Activated CD4-positive, alpha-beta T cell treated with anti-CD3 and anti-CD28 coated beads, Interleukin-2, amount 10 ng/mL, durations not matched to agents 7 days and 5 days (primary cell): ENCODE measurements at regions not wholly inside any gene's neighbourhood (a gene's known extent, or its start where the extent isn't known, plus 50 kb on each side); places are given as distances from the start of the nearest gene placed in this dataset.

ENCODE experiments used
- CTCF ChIA-PET: fragments of 350-600 bp; sonication (Branson Sonifier 250); formaldehyde crosslinking; loops from one replicate; lab custom pipeline; 2021; ENCODE audit warnings: antibody characterized with exemption; lab: Charles Lee
- POLR2A ChIA-PET: fragments of 350-600 bp; sonication (Branson Sonifier 250); formaldehyde crosslinking; loops from one replicate; lab custom pipeline; 2021; ENCODE audit warnings: antibody characterized with exemption; lab: Charles Lee
- DNase-seq: peaks from one replicate; pipeline ENCODE4 v3.0.0-alpha.2; 2020
- H3K27ac Mint-ChIP-seq: one replicate; pipeline ENCODE4 v1.8.0; 2021; ENCODE audit warnings: mild to moderate bottlenecking, moderate library complexity, mixed read lengths
- H3K27me3 Mint-ChIP-seq: one replicate; pipeline ENCODE4 v1.8.0; 2021; ENCODE audit warnings: mixed read lengths
- H3K36me3 Mint-ChIP-seq: one replicate; pipeline ENCODE4 v1.8.0; 2021; ENCODE audit warnings: low read depth, mixed read lengths
- H3K4me1 Mint-ChIP-seq: one replicate; pipeline ENCODE4 v1.8.0; 2021; ENCODE audit warnings: mixed read lengths
- H3K4me3 Mint-ChIP-seq: one replicate; pipeline ENCODE4 v1.8.0; 2021; ENCODE audit warnings: mild to moderate bottlenecking, moderate library complexity, mixed read lengths
- H3K9me3 Mint-ChIP-seq: one replicate; pipeline ENCODE4 v1.8.0; 2021; ENCODE audit warnings: mixed read lengths

- DNase-seq, result no peak
- ChIA-PET CTCF (interaction anchor here (0.7 kb wide), 1 partner anchor 21 kb away, joined by 4 read pairs; no protein-coding TSS in a partner anchor), POLR2A (no interaction called here)
- H3K27ac Mint-ChIP-seq, result no peak overlapping the region
- no peaks in the 10 kb centered on the region for H3K36me3 Mint-ChIP-seq
- H3K9me3 Mint-ChIP-seq, result no peaks in the 10 kb centered on the region
- H3K27me3 Mint-ChIP-seq, result peaks cover 7% of the 10 kb centered on the region
- no peak overlapping the region for H3K4me3 Mint-ChIP-seq
- no peaks in the 10 kb centered on the region for H3K4me1 Mint-ChIP-seq
Measured at GRCh38 chr9:19732441-19732951, 56.3 kb downstream of the SLC24A2 start.

- no peaks in the 10 kb centered on the region for H3K4me1 Mint-ChIP-seq
- H3K27ac Mint-ChIP-seq, result no peak overlapping the region
- ChIA-PET POLR2A (no interaction called here), CTCF (interaction anchor here (0.6 to 0.8 kb wide), 2 partner anchors 501 to 1884 kb away, joined by 3 to 5 read pairs; no protein-coding TSS in a partner anchor)
- H3K27me3 Mint-ChIP-seq, result peaks cover 4% of the 10 kb centered on the region
- H3K4me3 Mint-ChIP-seq, result no peak overlapping the region
- DNase-seq, result no peak
- no peaks in the 10 kb centered on the region for H3K36me3 Mint-ChIP-seq
- H3K9me3 Mint-ChIP-seq, result no peaks in the 10 kb centered on the region
Measured at GRCh38 chr9:19728101-19728500, 60.7 kb downstream of the SLC24A2 start.

- H3K27me3 Mint-ChIP-seq, result peaks cover 4% of the 10 kb centered on the region
Measured at GRCh38 chr9:19725970-19726369, 62.9 kb downstream of the SLC24A2 start.

GRCh38 chr9:19720377-19720776 lies 68.5 kb downstream of the SLC24A2 start:
- DNase-seq, result no peak
- Mint-ChIP-seq H3K27ac (no peak overlapping the region), H3K4me1 (no peaks in the 10 kb centered on the region), H3K36me3 (no peaks in the 10 kb centered on the region), H3K27me3 (peaks cover 3% of the 10 kb centered on the region), H3K4me3 (no peak overlapping the region), H3K9me3 (no peaks in the 10 kb centered on the region)
- ChIA-PET CTCF (no interaction called here), POLR2A (no interaction called here)

More at GRCh38 chr9:19725970-19726369, 62.9 kb downstream of the SLC24A2 start:
- H3K36me3 Mint-ChIP-seq, result no peaks in the 10 kb centered on the region
- no peak for DNase-seq
- no peak overlapping the region for H3K27ac Mint-ChIP-seq
- H3K9me3 Mint-ChIP-seq, result no peaks in the 10 kb centered on the region
- ChIA-PET POLR2A (no interaction called here), CTCF (no interaction called here)
- no peaks in the 10 kb centered on the region for H3K4me1 Mint-ChIP-seq
- H3K4me3 Mint-ChIP-seq, result no peak overlapping the region

GRCh38 chr9:19703702-19704101 lies 85.1 kb downstream of the SLC24A2 start:
- ChIA-PET CTCF (no interaction called here), POLR2A (no interaction called here)
- Mint-ChIP-seq H3K36me3 (no peaks in the 10 kb centered on the region), H3K4me3 (no peak overlapping the region), H3K9me3 (no peaks in the 10 kb centered on the region), H3K4me1 (no peaks in the 10 kb centered on the region), H3K27me3 (peaks cover 4% of the 10 kb centered on the region), H3K27ac (no peak overlapping the region)
- no peak for DNase-seq

GRCh38 chr9:19701991-19702390 lies 86.8 kb downstream of the SLC24A2 start:
- H3K4me1 Mint-ChIP-seq, result no peaks in the 10 kb centered on the region
- ChIA-PET CTCF (no interaction called here), POLR2A (no interaction called here)
- DNase-seq, result no peak
- no peak overlapping the region for H3K4me3 Mint-ChIP-seq
- no peaks in the 10 kb centered on the region for H3K36me3 Mint-ChIP-seq
- no peaks in the 10 kb centered on the region for H3K9me3 Mint-ChIP-seq
- H3K27ac Mint-ChIP-seq, result no peak overlapping the region
- H3K27me3 Mint-ChIP-seq, result peaks cover 5% of the 10 kb centered on the region

- H3K36me3 Mint-ChIP-seq, result no peaks in the 10 kb centered on the region
- H3K27me3 Mint-ChIP-seq, result peaks cover 5% of the 10 kb centered on the region
- H3K4me3 Mint-ChIP-seq, result no peak overlapping the region
- DNase-seq, result no peak
- no peak overlapping the region for H3K27ac Mint-ChIP-seq
- ChIA-PET CTCF (no interaction called here), POLR2A (no interaction called here)
- no peaks in the 10 kb centered on the region for H3K4me1 Mint-ChIP-seq
- H3K9me3 Mint-ChIP-seq, result no peaks in the 10 kb centered on the region
Measured at GRCh38 chr9:19701274-19701673, 87.6 kb downstream of the SLC24A2 start.

GRCh38 chr9:19700699-19701098 lies 88.1 kb downstream of the SLC24A2 start:
- Mint-ChIP-seq H3K36me3 (no peaks in the 10 kb centered on the region), H3K4me3 (no peak overlapping the region), H3K9me3 (no peaks in the 10 kb centered on the region), H3K27me3 (peaks cover 5% of the 10 kb centered on the region), H3K27ac (no peak overlapping the region), H3K4me1 (no peaks in the 10 kb centered on the region)
- CTCF ChIA-PET, result no interaction called here
- no peak for DNase-seq
- POLR2A ChIA-PET, result no interaction called here

GRCh38 chr9:19699756-19700155 lies 89.1 kb downstream of the SLC24A2 start:
- Mint-ChIP-seq H3K4me3 (no peak overlapping the region), H3K27ac (no peak overlapping the region), H3K4me1 (no peaks in the 10 kb centered on the region), H3K36me3 (no peaks in the 10 kb centered on the region), H3K9me3 (no peaks in the 10 kb centered on the region), H3K27me3 (peaks cover 5% of the 10 kb centered on the region)
- CTCF ChIA-PET, result no interaction called here
- DNase-seq, result no peak
- POLR2A ChIA-PET, result no interaction called here

- H3K4me1 Mint-ChIP-seq, result no peaks in the 10 kb centered on the region
- peaks cover 5% of the 10 kb centered on the region for H3K27me3 Mint-ChIP-seq
- no peak overlapping the region for H3K27ac Mint-ChIP-seq
- no peaks in the 10 kb centered on the region for H3K9me3 Mint-ChIP-seq
- no peaks in the 10 kb centered on the region for H3K36me3 Mint-ChIP-seq
- CTCF ChIA-PET, result no interaction called here
- no peak overlapping the region for H3K4me3 Mint-ChIP-seq
- DNase-seq, result no peak
- POLR2A ChIA-PET, result no interaction called here
Measured at GRCh38 chr9:19698960-19699359, 89.9 kb downstream of the SLC24A2 start.

GRCh38 chr9:19694601-19695000 lies 94.2 kb downstream of the SLC24A2 start:
- H3K9me3 Mint-ChIP-seq, result no peaks in the 10 kb centered on the region
- ChIA-PET CTCF (no interaction called here), POLR2A (no interaction called here)
- peaks cover 5% of the 10 kb centered on the region for H3K27me3 Mint-ChIP-seq
- no peaks in the 10 kb centered on the region for H3K36me3 Mint-ChIP-seq
- DNase-seq, result no peak
- no peak overlapping the region for H3K27ac Mint-ChIP-seq
- H3K4me1 Mint-ChIP-seq, result no peaks in the 10 kb centered on the region
- H3K4me3 Mint-ChIP-seq, result no peak overlapping the region

- Mint-ChIP-seq H3K36me3 (no peaks in the 10 kb centered on the region), H3K27ac (no peak overlapping the region), H3K4me1 (no peaks in the 10 kb centered on the region), H3K27me3 (peaks cover 5% of the 10 kb centered on the region), H3K9me3 (peaks cover 11% of the 10 kb centered on the region), H3K4me3 (no peak overlapping the region)
- POLR2A ChIA-PET, result no interaction called here
- DNase-seq, result no peak
- CTCF ChIA-PET, result no interaction called here
Measured at GRCh38 chr9:19690128-19690527, 98.7 kb downstream of the SLC24A2 start.

GRCh38 chr9:19689328-19690101 lies 99.3 kb downstream of the SLC24A2 start:
- H3K36me3 Mint-ChIP-seq, result no peaks in the 10 kb centered on the region
- peaks cover 5% of the 10 kb centered on the region for H3K27me3 Mint-ChIP-seq
- peaks cover 14% of the 10 kb centered on the region for H3K9me3 Mint-ChIP-seq
- no peaks in the 10 kb centered on the region for H3K4me1 Mint-ChIP-seq
- DNase-seq, result no peak
- ChIA-PET CTCF (no interaction called here), POLR2A (no interaction called here)
- no peak overlapping the region for H3K27ac Mint-ChIP-seq
- H3K4me3 Mint-ChIP-seq, result no peak overlapping the region

GRCh38 chr9:19683715-19684114 lies 105.1 kb downstream of the SLC24A2 start:
- H3K9me3 Mint-ChIP-seq, result peaks cover 16% of the 10 kb centered on the region
- CTCF ChIA-PET, result no interaction called here

More at GRCh38 chr9:19683715-19684114, 105.1 kb downstream of the SLC24A2 start:
- POLR2A ChIA-PET, result no interaction called here
- Mint-ChIP-seq H3K4me1 (no peaks in the 10 kb centered on the region), H3K27me3 (peaks cover 15% of the 10 kb centered on the region), H3K4me3 (no peak overlapping the region), H3K27ac (no peak overlapping the region), H3K36me3 (no peaks in the 10 kb centered on the region)
- DNase-seq, result no peak
